Breast epithelium (tissue), 4 donors: ENCODE measurements at regions not wholly inside any gene's neighbourhood (a gene's known extent, or its start where the extent isn't known, plus 50 kb on each side); places are given as distances from the start of the nearest gene placed in this dataset.

Experiments used
- DNase-seq, 2 donors: peaks; one replicate each; pipeline ENCODE4 v3.0.0-alpha.2; 2019; ENCODE audit warnings: low spot score in 2 of 2
- H3K27ac ChIP-seq, 2 donors: fragments of 200-600 bp; sonication (generic) in 1 of 2; one replicate each; pipeline ENCODE4 v1.5.1; 2016 to 2019; ENCODE audit warnings: mild to moderate bottlenecking in 1 of 2
- H3K27me3 ChIP-seq, 2 donors: fragments of 200-600 bp; sonication (generic) in 1 of 2; one replicate each; pipeline versions ENCODE4 v1.5.1 to v1.6.0; 2017 to 2019; ENCODE audit warnings: control low read depth in 1 of 2, mild to moderate bottlenecking in 1 of 2
- H3K36me3 ChIP-seq: fragments of 200-600 bp; one replicate; pipeline ENCODE4 v1.5.1; 2019
- H3K4me1 ChIP-seq, 2 donors: fragments of 200-600 bp; sonication (generic); one replicate each; pipeline ENCODE4 v1.5.1; 2016 to 2019; ENCODE audit warnings: control low read depth in 1 of 2
- H3K4me3 ChIP-seq, 3 donors: fragments of 200-600 bp; sonication (generic); 1 replicate in 2 of 3; 2 replicates in 1 of 3; pipeline ENCODE4 v1.5.1; 2016 to 2019; ENCODE audit warnings: mild to moderate bottlenecking in 3 of 3, moderate library complexity in 2 of 3
- H3K9me3 ChIP-seq, 2 donors: fragments of 200-600 bp; sonication (generic) in 1 of 2; one replicate each; pipeline ENCODE4 v1.5.1; 2016 to 2019; ENCODE audit warnings: control low read depth in 1 of 2
- POLR2A ChIP-seq: fragments of 450-650 bp; IDR thresholded peaks from one replicate; pipeline ENCODE4 v1.6.1; 2016; ENCODE audit warnings: antibody characterized with exemption, mild to moderate bottlenecking, moderate library complexity
- POLR2AphosphoS5 ChIP-seq, 3 donors: sonication (generic); formaldehyde crosslinking; IDR thresholded peaks; one replicate each; pipeline ENCODE4 v1.6.1; 2017; ENCODE audit warnings: antibody characterized with exemption in 3 of 3
- intact Hi-C: fragments of 100-400 bp; cut with DNase I; formaldehyde crosslinking; loops from one replicate; pipeline ENCODE4 v1.15.1; 2023; ENCODE audit warnings: low total_unique reads
- TF ChIP-seq, protein P1 (sequence below), 3 donors: fragments of 450-650 bp; IDR thresholded peaks; one replicate each; pipeline ENCODE4 v1.5.1; 2016 to 2017; ENCODE audit warnings: antibody characterized with exemption in 3 of 3, mild to moderate bottlenecking in 3 of 3, moderate library complexity in 3 of 3

- TF ChIP-seq POLR2AphosphoS5 (IDR thresholded peaks at IDR 0.05) = no peak
- TF ChIP-seq, protein P1, sequence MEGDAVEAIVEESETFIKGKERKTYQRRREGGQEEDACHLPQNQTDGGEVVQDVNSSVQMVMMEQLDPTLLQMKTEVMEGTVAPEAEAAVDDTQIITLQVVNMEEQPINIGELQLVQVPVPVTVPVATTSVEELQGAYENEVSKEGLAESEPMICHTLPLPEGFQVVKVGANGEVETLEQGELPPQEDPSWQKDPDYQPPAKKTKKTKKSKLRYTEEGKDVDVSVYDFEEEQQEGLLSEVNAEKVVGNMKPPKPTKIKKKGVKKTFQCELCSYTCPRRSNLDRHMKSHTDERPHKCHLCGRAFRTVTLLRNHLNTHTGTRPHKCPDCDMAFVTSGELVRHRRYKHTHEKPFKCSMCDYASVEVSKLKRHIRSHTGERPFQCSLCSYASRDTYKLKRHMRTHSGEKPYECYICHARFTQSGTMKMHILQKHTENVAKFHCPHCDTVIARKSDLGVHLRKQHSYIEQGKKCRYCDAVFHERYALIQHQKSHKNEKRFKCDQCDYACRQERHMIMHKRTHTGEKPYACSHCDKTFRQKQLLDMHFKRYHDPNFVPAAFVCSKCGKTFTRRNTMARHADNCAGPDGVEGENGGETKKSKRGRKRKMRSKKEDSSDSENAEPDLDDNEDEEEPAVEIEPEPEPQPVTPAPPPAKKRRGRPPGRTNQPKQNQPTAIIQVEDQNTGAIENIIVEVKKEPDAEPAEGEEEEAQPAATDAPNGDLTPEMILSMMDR (IDR thresholded peaks at IDR 0.05) = no peak
- no peak for TF ChIP-seq POLR2A
- Histone ChIP-seq H3K36me3 (no peaks in the 10 kb centered on the region), H3K27me3 (no peaks in the 10 kb centered on the region), H3K4me1 (no peaks in the 10 kb centered on the region), H3K27ac (no peak overlapping the region), H3K9me3 (no peaks in the 10 kb centered on the region), H3K4me3 (no peak overlapping the region)
- DNase-seq = no peak
- intact Hi-C loops = no loop called here
Measured at GRCh38 chr10:44567471-44567870, 182.6 kb upstream of the CXCL12 start.

DNA sequence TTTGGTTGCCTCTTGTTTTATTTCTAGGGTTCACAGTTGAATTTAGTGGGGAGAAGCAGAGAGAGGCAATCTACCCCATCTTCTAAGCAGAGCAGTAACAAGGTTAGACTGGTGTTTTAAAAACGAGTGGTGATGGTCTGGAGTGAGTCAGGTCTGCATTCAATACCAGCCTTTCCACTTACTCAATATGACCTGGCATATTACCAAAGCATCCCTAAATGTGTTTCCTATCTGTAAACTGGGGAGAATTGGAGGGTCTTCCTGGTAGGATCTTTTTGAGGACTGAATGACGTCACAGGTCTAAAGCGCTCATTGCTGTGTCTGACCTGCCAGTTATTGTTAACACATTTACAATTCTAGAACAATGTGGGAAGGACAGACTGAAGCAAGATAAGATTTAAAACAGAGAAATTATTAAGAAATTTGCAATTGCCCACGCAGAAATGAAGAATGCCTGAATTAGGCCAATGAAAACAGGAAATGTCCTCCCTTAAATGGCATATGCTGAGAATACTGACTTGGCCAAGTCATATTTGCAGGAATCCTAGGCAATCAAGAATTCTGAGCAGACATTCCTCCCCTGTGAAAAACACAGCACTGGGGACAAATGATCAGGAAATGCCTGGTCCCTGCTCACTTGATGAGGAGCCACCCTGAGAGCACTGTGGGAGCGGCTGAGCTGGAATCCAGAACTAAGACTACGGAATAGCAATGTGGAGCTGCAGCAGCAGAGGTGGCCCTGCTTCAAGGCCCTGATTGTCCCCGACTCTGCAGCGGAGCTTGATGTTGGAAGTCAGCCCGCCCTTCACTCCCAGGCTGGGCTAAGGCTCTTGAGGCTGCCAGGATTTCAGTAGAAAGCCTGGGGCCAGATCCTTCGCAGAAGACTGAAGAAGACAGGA, 184.5 kb upstream of the CXCL12 start:
- Histone ChIP-seq H3K4me3 (peak overlapping the region in 1 of 3 donors; percentile 37), H3K4me1 (no peaks in the 10 kb centered on the region), H3K27ac (peak overlapping the region; percentile 43 to 77), H3K36me3 (no peaks in the 10 kb centered on the region), H3K9me3 (no peaks in the 10 kb centered on the region), H3K27me3 (no peaks in the 10 kb centered on the region)
- no peak for DNase-seq
- intact Hi-C loops = no loop called here
- TF ChIP-seq, protein P1 (IDR thresholded peaks at IDR 0.05) = no peak
- no peak for TF ChIP-seq POLR2A
- TF ChIP-seq POLR2AphosphoS5 (IDR thresholded peaks at IDR 0.05) = no peak

- no peaks in the 10 kb centered on the region for H3K36me3 ChIP-seq
- DNase-seq = no peak
- TF ChIP-seq, protein P1 (IDR thresholded peaks at IDR 0.05) = no peak
- no peak for TF ChIP-seq POLR2A
- TF ChIP-seq POLR2AphosphoS5 (IDR thresholded peaks at IDR 0.05) = no peak
- intact Hi-C loops = no loop called here
- no peak overlapping the region for H3K27ac ChIP-seq
- H3K27me3 ChIP-seq = no peaks in the 10 kb centered on the region
- no peaks in the 10 kb centered on the region for H3K4me1 ChIP-seq
- no peak overlapping the region for H3K4me3 ChIP-seq
- H3K9me3 ChIP-seq = no peaks in the 10 kb centered on the region
Measured at GRCh38 chr10:44571701-44572100, 186.8 kb upstream of the CXCL12 start.

GRCh38 chr10:44572146-44572545, 187.2 kb upstream of the CXCL12 start:
- H3K4me1 ChIP-seq = no peaks in the 10 kb centered on the region
- TF ChIP-seq, protein P1 (IDR thresholded peaks at IDR 0.05) = no peak
- TF ChIP-seq POLR2AphosphoS5 (IDR thresholded peaks at IDR 0.05) (no peak), POLR2A (no peak)
- H3K27ac ChIP-seq = no peak overlapping the region
- intact Hi-C loops = no loop called here
- no peak overlapping the region for H3K4me3 ChIP-seq
- H3K9me3 ChIP-seq = no peaks in the 10 kb centered on the region
- DNase-seq = no peak
- H3K27me3 ChIP-seq = no peaks in the 10 kb centered on the region
- no peaks in the 10 kb centered on the region for H3K36me3 ChIP-seq

DNA sequence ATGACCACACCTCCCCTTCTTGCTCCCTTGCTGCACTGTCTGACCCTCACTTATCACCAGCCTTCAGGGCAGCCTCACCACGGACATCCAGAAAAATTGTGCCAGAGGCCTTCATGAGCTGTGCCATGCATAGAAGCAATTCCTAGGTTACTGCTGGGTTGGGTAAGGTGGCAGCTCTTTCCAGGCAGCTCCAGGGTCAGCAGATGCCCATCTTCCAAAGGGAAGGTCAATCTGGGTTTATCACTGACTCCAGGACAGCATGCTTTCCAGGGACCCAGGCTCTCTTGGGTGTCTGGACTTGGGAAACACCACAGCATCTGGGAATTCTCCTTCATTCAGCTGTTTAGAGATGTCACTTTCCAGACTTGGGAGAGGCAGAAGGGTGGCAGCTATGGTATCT, 188.9 kb upstream of the CXCL12 start:
- intact Hi-C loops = loop anchor here (2.0 kb wide), 1 partner anchor 59 kb away; no protein-coding TSS in a partner anchor
- Histone ChIP-seq H3K27ac (no peak overlapping the region), H3K27me3 (no peaks in the 10 kb centered on the region), H3K4me3 (no peak overlapping the region), H3K9me3 (no peaks in the 10 kb centered on the region), H3K4me1 (no peaks in the 10 kb centered on the region), H3K36me3 (no peaks in the 10 kb centered on the region)
- DNase-seq = no peak
- no peak for TF ChIP-seq POLR2AphosphoS5 (IDR thresholded peaks at IDR 0.05)
- no peak for TF ChIP-seq POLR2A
- TF ChIP-seq, protein P1 (IDR thresholded peaks at IDR 0.05) = no peak
